DOHH2 (cell line): ENCODE measurements at regions not wholly inside any gene's neighbourhood (a gene's known extent, or its start where the extent isn't known, plus 50 kb on each side); places are given as distances from the start of the nearest gene placed in this dataset.

Experiments
- H3F3A ChIP-seq: fragments of 200-600 bp; sonication (generic), shearing (Covaris generic); 2 replicates; pipeline ENCODE4 v1.6.0; 2016; ENCODE audit warnings: antibody characterized with exemption, mild to moderate bottlenecking; ENCODE audit not compliant: control insufficient read depth, insufficient read depth
- H3K27ac ChIP-seq: fragments of 200-600 bp; sonication (generic); 2 replicates; pipeline ENCODE4 v1.5.1; 2014; ENCODE audit warnings: low read depth, mild to moderate bottlenecking, low read length, moderate library complexity
- H3K27me3 ChIP-seq: fragments of 200-600 bp; sonication (generic); 2 replicates; pipeline ENCODE4 v1.6.1; 2014; ENCODE audit warnings: mild to moderate bottlenecking, low read length, mixed read lengths; ENCODE audit not compliant: control insufficient read depth
- H3K36me3 ChIP-seq: fragments of 200-600 bp; sonication (generic); 2 replicates; pipeline ENCODE4 v1.6.1; 2014; ENCODE audit warnings: mild to moderate bottlenecking, low read length, moderate library complexity, mixed read lengths; ENCODE audit not compliant: control insufficient read depth
- H3K4me1 ChIP-seq: fragments of 200-600 bp; sonication (generic); 2 replicates; pipeline ENCODE4 v1.6.1; 2014; ENCODE audit warnings: mild to moderate bottlenecking, low read length, mixed read lengths; ENCODE audit not compliant: control insufficient read depth
- H3K4me2 ChIP-seq: fragments of 200-600 bp; sonication (generic); 2 replicates; pipeline ENCODE4 v1.6.0; 2014; ENCODE audit warnings: mild to moderate bottlenecking, low read length, moderate library complexity
- H3K4me3 ChIP-seq: fragments of 200-600 bp; sonication (generic); 2 replicates; pipeline ENCODE4 v1.5.1; 2014; ENCODE audit warnings: mild to moderate bottlenecking, low read length, mixed read lengths
- H3K79me2 ChIP-seq: fragments of 200-600 bp; sonication (generic); 2 replicates; pipeline ENCODE4 v1.6.1; 2014; ENCODE audit warnings: mild to moderate bottlenecking, low read length, mixed read lengths; ENCODE audit not compliant: control insufficient read depth
- H3K9me2 ChIP-seq: fragments of 200-600 bp; sonication (generic); replicated peaks from 2 replicates; pipeline ENCODE4 v1.6.1; 2014; ENCODE audit warnings: mild to moderate bottlenecking, low read length, mixed read lengths; ENCODE audit not compliant: control insufficient read depth
- H3K9me3 ChIP-seq: fragments of 200-600 bp; sonication (generic); 2 replicates; pipeline ENCODE4 v1.6.1; 2014; ENCODE audit warnings: antibody characterized with exemption, low read length, mixed read lengths; ENCODE audit not compliant: control insufficient read depth, insufficient read depth
- H4K20me1 ChIP-seq: fragments of 200-600 bp; sonication (generic); 2 replicates; pipeline ENCODE4 v1.6.0; 2014; ENCODE audit warnings: low read depth, mild to moderate bottlenecking, antibody characterized with exemption, low read length, moderate library complexity; ENCODE audit not compliant: control insufficient read depth, insufficient read depth
- EZH2phosphoT487 ChIP-seq: fragments of 200-600 bp; sonication (generic); IDR thresholded peaks from 2 replicates; pipeline ENCODE4 v1.6.1; 2017; ENCODE audit warnings: borderline replicate concordance, mild to moderate bottlenecking, antibody characterized with exemption, low read length, moderate library complexity, mixed read lengths
- TF ChIP-seq, protein P1 (sequence below): fragments of 200-600 bp; sonication (generic); IDR thresholded peaks from one replicate; pipeline ENCODE4 v1.5.1; 2014; ENCODE audit warnings: antibody characterized with exemption, mild to moderate bottlenecking, low read depth, low read length; ENCODE audit not compliant: poor library complexity, severe bottlenecking

DNA sequence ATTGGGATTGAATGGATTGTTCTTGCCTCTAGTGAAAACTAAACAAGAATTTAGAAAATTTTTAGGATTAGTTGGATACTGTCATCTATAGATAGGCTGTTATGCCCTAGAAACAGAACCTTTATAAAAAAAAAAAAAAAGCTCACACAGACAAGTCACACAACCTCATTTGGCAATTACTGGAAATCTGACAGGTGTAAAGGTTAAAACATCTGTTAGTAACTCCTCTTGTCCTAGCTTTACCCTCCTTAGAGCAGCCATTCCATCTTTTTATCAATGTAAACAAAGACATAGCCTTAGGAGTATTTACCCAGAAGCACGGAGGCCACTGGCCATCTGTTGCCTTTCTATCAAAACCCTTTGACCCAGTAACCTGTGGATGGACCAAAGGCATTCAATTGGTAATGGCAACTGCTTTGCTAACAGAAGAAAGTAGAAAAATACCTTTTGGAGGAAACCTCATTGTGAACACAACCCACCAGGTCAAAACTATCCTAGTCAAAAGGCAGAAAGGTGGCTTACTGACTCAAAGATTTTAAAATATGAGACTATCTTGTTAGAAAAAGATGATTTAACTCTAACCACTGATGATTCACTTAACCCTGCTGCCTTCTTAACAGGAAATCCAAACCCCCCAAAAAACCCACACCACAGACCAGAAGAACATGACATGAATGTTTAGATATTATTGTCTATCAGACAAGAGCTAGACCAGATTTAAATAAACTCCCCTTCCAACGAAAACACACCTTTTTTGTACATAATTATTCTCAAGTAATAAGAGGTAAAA lies 357.2 kb upstream of the HSFY2 start:
- Histone ChIP-seq H3K9me3 (no peaks in the 10 kb centered on the region), H3K27me3 (no peaks in the 10 kb centered on the region), H3K79me2 (no peaks in the 10 kb centered on the region), H3K9me2 (no peaks in the 10 kb centered on the region), H4K20me1 (no peaks in the 10 kb centered on the region), H3K4me2 (no peak overlapping the region), H3F3A (no peaks in the 10 kb centered on the region), H3K27ac (no peak overlapping the region), H3K4me3 (no peak overlapping the region), H3K4me1 (no peaks in the 10 kb centered on the region), H3K36me3 (no peaks in the 10 kb centered on the region)
- TF ChIP-seq EZH2phosphoT487, result no peak
- TF ChIP-seq, protein P1, sequence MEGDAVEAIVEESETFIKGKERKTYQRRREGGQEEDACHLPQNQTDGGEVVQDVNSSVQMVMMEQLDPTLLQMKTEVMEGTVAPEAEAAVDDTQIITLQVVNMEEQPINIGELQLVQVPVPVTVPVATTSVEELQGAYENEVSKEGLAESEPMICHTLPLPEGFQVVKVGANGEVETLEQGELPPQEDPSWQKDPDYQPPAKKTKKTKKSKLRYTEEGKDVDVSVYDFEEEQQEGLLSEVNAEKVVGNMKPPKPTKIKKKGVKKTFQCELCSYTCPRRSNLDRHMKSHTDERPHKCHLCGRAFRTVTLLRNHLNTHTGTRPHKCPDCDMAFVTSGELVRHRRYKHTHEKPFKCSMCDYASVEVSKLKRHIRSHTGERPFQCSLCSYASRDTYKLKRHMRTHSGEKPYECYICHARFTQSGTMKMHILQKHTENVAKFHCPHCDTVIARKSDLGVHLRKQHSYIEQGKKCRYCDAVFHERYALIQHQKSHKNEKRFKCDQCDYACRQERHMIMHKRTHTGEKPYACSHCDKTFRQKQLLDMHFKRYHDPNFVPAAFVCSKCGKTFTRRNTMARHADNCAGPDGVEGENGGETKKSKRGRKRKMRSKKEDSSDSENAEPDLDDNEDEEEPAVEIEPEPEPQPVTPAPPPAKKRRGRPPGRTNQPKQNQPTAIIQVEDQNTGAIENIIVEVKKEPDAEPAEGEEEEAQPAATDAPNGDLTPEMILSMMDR, result no peak

GRCh38 chrY:19126889-19127288 lies 353.4 kb upstream of the HSFY2 start:
- no peaks in the 10 kb centered on the region for H3K4me1 ChIP-seq
- TF ChIP-seq, protein P1, result no peak
- TF ChIP-seq EZH2phosphoT487, result no peak
- H3K9me2 ChIP-seq, result no peaks in the 10 kb centered on the region
- H3K9me3 ChIP-seq, result no peaks in the 10 kb centered on the region
- no peak overlapping the region for H3K4me3 ChIP-seq
- H3K27ac ChIP-seq, result no peak overlapping the region
- H3K4me2 ChIP-seq, result no peak overlapping the region
- H3K36me3 ChIP-seq, result no peaks in the 10 kb centered on the region
- no peaks in the 10 kb centered on the region for H3F3A ChIP-seq
- no peaks in the 10 kb centered on the region for H3K27me3 ChIP-seq
- H3K79me2 ChIP-seq, result no peaks in the 10 kb centered on the region
- no peaks in the 10 kb centered on the region for H4K20me1 ChIP-seq

DNA sequence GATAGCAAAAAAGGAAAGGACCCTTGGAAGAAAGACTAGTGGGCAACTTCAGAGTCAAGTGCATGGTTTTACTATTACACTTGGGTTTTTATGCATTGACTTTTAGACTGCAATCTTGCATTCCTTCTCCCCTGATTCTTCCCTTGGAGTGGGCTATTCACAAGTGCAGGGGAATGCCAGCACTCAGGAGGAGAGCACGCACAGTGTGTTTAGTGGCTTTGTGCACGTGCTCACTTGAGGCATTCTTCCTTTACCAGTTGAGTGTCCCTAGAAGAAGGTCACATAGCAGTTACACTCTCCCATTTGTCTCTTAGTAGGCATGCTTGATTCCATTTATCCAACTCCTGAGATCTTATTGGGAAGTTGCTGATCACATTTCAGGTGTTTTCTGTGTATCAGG lies 351.1 kb upstream of the HSFY2 start:
- Histone ChIP-seq H3K9me3 (no peaks in the 10 kb centered on the region), H3K27me3 (no peaks in the 10 kb centered on the region), H3K4me2 (no peak overlapping the region), H3K4me1 (no peaks in the 10 kb centered on the region), H3K9me2 (no peaks in the 10 kb centered on the region), H3K79me2 (no peaks in the 10 kb centered on the region), H3K27ac (no peak overlapping the region), H3K4me3 (no peak overlapping the region), H3F3A (no peaks in the 10 kb centered on the region), H4K20me1 (no peaks in the 10 kb centered on the region), H3K36me3 (no peaks in the 10 kb centered on the region)
- TF ChIP-seq EZH2phosphoT487, result no peak
- TF ChIP-seq, protein P1, result no peak
